LHCN-M2 (cell line): ENCODE measurements at regions not wholly inside any gene's neighbourhood (a gene's known extent, or its start where the extent isn't known, plus 50 kb on each side); places are given as distances from the start of the nearest gene placed in this dataset.

Experiments used
- DNase-seq: peaks from one replicate; pipeline ENCODE4 v3.0.0-alpha.2; 2012; ENCODE audit warnings: low read depth

DNA sequence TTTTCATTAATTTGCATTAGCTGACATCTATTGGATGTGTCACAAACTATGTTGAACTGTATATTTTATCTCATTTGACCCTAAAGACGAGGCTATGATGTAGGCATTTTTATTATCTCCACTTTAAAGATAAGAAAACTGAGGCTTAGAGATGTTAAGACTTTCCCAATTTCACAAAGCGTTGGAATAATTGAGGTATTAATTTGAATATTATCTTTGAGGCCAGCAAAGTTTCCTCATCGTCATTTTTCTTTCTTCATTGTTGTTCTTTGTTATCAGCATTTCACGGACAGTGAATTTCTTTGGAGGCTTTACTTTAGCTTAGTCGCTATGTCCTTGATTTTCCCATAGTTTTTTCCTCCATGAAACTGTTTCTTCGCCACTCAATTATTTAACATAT, 227.5 kb upstream of the MYOCD start:
- DNase-seq, result no peak

DNA sequence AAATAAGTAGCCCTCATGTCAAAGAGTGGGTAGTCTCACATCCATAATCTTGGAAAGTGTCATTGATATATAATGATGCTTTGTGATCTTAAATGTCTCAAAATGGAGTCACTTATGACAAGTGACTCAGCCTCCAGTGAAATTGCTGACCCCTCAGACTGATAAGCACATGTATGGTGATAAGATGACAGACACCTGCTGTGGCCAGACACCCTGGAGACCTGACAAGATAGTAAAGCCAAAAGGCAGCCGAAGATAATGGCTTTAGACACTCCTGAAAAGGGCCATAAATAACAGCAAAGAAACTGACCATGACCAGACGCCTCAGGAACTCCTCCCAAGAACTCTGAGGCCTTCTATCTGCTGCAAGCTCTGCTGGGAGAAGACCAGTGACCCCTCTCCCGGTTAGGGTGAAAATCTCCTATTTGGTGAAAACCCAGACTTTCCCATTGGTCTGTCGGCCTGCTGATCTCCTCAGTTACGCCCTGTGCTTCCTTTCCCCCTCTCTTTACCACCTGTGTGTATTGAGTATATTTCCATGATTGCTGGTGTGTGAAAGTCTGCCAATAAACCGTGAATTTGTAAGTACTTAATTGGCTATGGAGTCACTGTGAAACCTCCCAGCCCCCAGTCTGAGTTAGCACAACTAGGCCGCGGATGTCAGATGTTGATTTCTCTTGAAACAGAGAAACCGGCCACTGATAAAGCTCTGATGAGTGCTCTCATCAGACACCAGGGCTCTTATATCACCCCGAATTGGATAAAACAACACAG, 226.7 kb upstream of the MYOCD start:
- no peak for DNase-seq

DNA sequence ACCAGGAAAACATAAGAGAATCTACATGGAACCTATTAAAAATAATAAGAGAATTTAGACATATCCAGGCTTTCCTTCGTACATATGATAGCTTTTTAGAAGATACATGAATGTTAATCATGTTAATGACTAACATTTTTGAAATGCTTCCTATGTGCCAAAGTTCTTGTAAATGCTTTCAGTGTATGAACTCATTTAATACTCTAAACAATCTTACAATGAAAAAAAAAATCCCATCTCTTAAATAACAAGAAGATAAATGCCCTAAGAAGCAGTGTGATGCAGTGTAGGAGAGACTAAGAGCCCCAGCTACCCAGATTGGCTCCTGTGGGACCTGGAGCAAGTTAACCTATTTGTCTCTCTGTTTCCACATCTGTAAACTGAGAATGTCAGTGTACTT, 220.4 kb upstream of the MYOCD start:
- DNase-seq, result no peak

DNA sequence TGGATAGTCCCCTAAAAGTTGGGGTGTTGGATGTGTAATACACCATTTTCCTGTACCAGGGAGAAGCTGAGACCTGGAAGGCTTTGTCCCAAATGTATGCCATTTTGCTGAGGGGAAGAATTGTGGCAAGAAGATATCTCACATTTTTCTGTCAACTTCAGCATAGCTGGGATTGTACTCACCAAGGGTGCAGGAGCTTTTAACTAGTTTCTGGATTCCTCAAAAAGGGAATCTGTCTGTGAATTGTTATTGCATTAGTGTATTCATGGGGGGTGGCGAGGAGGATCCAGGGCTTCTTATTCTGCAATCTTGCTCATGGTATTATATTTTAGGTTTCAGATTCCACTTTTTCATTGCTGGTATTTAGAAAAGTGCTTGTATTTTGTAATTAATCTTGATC, 208.2 kb upstream of the MYOCD start:
- DNase-seq, result no peak

DNA sequence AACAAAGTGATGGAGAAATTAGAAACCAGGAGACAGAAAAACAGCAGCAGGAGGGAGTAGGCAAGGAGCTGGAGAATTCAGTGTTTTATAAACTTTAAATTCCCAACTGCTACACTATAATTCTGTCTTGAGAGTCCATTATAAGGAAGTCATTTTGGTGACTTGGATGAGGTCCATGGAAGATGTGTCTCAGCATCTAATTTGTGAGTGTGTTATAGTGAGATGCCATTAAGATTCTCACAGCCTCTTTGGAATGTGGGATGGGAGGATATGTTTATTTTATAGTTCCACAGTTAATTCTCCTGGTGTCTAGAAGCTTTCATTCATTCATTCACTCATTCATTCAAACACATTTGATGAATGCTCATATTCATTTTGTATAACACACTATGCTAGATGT, 206.0 kb upstream of the MYOCD start:
- DNase-seq, result no peak

DNA sequence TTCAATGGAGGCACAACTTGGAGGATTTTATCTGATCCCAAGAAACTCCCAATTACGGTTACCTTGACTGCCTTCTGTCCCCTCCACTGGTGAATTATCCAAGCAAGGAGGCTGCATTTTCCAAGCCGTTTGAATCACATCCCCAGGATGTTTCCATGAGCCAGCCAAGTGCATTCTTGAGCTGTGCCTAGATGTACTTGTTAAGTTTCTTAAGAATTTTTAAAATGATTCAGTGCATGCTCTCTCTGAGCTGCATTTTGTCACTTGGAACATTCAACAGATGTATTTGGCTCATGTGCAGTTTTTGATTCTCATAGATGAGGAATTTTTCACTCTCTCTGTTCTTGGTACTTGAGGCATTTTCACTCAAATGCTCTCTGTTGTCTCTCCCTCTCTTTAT, 202.6 kb upstream of the MYOCD start:
- DNase-seq, result no peak

DNA sequence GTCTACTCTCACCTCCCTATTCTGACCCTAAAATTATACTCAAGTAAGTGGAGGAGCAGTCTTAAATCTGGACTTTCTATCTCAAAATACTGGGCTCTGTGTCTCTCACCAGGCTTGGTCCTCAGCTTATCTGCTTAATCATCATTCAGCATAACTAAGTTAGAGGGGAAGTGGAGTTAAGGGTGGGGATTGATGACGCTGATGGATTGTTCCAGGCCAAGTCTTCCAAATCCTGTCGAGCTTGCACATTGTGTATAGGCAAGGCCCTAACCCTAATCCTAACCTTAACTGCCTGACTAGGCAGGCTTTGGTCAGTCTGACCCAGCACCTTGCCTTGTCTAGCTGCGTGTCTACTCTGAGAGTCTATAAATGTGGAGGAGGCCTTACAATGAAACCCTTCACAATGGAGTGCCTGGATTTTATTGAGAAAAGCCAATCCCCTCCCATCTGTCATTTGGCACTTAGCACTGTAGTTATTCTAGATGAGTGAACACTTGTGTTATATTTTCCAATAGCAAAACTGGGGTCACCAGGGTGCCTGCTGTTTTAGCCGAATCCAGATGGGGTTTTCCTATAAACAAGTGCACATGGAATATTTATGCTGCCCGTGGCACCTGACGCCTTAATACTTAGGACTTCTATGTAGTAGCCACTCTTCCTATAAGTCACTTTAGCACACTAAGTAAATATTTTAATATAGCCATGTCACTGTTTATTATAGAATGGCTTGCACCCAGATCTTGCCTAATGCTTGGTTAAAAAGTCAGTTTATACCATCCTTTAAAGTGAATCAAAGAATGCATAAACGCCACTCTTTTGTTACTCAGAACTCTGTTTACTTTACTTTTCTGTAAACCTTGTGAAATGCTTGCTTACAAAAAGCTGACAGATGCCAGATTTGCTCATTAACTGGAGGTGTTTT, 193.2 kb upstream of the MYOCD start:
- no peak for DNase-seq

DNA sequence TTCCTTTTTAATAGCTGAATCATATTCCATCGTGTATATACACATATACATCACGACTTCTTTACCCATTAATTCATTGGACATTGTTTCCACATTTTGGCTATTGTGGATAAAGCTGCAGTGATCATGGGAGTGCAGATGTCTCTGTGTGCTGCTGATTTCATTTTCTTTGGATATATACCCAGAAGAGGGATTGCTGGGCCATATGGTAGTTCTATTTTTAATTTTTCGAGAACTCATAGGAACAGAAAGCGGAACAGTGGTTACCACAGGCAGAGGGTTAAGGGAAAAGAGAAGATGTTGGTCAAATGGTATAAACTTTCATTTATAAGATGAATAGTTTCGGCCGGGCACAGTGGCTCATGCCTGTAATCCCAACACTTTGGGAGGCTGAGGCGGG, 187.4 kb upstream of the MYOCD start:
- no peak for DNase-seq

DNA sequence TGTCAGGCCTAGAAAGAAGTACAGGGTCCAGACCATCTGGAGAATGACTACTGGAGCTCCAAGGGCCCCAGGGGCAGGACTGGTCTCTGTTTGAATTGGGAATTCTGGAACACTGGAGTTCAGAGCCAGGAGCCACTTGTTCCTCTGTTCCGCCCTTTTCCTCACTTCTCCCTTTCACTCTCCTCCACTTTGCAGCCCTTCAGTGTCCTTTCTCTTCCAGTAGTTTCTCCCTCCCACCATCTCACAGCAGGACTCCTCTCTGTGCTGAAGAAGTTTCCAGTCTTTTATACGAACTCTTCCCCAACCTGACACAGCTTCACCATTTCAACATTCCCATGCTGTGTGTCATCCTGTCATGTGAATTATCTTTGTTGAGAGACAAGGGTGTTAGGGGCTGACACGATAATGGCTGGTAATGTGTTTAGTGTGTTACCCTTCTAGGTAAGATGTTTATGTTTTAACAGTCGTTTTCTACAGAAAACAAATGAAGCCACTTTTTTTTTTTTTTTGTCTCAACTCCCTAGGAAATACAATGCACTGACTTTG, 180.3 kb upstream of the MYOCD start:
- DNase-seq, result no peak

DNA sequence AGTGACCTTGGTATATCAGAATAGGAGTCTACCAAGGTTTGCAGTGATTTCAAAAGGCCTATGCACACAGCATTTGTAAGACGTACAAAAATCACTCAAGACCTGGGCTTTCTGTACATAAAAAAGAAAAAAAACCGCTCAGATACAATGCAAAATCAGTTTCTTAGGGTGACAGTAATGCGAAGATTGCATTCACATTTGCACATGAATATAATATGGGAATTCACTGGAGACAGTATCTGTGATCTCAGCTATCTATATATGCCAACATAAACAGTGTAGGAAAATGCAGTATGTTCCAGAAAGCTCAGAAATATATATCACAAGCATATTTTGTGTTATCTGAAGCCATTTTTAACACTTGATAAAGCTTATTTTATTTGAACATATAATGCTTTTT, 176.4 kb upstream of the MYOCD start:
- DNase-seq, result no peak

DNA sequence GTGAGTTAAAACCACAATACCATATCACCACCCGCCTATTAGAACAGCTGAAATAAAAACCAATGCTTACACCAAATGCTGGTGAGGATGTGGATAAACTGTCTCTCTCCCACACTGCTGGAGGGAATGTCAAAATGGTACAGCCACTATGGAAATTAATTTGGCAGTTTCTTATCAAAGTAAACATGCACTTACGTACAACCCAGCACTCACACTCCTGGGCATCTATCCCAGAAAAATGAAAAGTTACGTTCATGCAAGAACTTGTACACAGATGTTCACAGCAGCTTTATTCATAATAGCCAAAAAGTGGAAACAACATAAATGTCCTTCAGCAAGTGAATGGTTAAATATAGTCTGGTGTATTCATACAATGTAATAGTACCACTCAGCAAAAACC, 173.2 kb upstream of the MYOCD start:
- DNase-seq, result no peak

DNA sequence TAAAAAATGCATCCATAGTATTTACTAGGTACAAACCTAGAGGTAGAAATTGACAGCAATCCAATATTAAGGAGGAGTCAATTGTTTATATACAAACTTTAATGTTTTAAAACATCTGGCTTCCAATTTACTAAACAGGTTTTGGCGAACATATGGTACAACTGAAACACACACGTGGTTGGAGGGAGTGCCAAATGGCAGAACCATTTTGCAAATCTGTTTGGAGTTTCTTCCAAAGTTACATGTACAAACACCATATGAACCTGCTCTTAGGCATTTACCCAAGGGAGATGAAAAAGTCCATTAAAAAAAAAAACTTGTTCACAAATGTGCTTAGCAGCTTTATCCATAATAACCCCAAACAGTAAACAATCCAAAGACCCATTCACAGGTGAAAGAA, 159.8 kb upstream of the MYOCD start:
- DNase-seq, result no peak

DNA sequence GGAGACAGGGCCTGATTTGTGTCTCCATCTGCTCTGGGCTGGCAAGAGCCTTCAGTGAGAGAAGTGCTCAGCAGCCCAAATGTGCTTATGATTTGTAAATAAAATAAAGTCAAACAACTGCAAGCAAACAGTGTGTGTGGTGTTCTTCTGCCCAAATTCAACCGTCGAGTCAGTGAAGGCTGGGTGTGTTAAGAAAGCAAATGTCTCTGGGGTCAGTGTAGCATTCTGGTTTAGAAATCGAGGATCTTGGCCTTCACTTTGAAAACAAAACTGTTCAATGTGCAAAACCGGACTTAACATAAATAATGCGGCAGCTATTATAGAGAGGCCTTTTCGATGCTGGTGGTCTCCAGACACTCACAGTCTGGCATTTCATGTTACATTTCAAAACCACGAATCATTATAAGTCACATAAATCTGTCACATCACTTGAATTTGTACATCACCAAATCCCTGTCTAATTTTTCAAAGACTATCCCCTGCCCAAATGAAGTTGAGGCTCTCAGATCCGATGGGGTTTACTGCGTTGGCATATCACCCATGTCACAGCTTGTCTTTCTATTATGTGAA, 158.6 kb upstream of the MYOCD start:
- DNase-seq, result no peak

DNA sequence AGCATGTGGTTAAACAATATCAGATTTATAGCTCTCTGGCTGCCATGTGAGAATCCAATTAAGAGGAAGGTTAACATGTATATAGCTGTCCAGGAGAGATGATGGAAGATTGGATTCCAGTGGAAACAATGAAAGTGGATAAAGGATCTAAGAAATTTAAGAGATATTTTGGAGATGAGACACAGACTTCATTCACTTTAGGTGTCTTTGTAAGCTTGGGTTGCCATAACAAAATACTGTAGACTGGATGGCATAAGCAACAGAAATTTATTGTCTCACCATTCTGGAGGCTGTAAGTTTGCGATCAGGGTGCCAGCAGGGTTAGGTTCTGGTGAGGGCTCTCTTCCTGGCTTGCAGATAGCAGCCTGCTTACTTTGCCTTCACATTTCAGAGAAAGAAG, 155.9 kb upstream of the MYOCD start:
- DNase-seq, result no peak

DNA sequence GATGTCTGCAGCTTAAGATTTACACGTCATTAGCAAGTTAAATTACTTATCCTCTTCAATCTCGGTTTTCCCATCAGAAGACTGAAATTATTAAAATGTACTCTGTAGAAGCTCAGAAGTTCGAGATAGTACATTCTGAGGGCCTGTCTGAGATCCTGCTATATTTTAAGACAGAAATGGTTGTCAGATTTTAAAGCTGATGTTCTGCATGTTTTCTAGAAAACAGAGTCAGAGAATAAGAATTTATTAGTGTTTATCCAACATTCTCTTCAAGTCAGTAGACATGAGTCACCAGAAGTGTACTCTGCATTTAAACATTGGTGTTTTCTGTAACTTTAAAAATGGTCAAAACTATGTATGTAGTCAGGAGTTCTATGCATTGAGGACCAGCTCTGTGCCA, 155.2 kb upstream of the MYOCD start:
- DNase-seq, result peak; percentile 20

DNA sequence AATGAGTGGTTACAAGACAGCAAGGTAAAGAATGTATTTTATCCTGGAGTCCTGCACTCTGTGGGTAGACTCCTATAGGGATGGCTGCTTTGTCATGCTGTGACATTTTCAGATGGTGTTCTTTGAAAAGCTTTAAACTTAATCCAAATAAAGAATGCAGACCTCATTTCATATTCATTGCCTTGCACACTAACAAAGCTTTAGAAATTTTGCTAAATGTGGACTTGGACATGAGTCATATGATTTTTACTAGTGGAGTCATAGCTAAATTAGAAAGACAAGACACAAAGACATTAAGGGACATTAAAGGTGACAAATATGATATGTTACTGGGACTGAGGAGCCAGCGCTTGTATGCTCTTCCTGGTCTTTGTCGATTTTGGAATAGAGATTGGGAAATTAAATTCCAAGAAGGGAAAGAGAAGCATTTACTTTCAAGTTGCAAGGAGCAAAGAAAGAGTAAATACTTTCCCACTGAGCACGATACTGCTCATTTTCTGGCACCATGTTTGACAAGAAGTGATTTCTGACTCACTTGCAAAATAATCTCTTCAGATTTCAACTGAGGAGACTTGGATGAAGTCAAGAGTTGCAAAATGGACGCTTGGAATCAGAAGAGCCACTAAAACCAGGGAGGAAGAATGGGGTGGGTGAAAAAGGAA, 152.9 kb upstream of the MYOCD start:
- no peak for DNase-seq

DNA sequence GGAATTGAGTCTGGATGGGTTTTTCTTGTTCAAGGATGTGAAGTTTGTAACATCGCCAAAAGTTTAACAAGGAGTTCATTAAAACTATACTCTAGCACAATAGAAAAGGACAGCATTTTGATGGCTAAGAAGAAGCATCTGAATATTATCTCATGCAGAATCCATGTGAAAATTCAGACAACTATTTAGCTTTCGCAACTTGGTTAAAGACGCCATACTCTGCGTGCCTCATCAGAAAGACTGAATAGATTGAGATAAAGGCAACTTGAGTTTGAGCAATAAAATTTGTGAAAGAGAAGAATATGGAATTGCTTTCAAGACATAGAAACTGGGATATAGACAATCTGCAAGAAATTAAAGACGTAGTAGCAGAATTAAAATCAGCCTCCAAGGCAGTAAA, 151.1 kb upstream of the MYOCD start:
- DNase-seq, result no peak

DNA sequence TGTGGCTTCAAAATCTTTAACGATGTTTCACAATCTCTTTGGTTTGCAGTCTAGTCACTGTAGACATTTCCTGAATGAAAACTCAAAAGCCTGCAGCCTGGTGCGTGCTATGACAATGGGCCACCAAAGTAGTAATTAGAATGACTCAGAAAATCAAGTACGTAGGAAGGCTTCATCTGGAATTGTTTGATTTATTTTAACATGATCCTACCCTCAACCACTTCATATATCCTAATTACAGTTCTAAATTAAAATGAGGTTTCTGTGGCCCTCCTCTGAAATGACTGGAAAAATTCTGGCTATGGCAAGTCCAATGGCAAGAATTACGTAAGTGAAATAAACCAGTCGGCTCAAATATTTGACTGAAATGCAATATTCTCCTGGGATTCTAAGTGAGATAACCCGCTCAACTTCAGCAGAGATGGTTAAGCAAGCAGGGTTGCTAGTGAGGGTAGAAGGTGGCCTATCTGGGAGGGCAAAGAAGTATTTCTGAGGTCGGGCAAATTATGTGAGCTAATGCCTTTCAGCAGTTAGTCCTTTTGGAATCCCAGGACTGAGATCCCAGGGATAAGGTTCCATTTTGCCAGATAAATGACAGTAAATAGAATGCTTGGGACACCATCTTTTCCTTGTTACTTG, 145.6 kb upstream of the MYOCD start:
- no peak for DNase-seq

DNA sequence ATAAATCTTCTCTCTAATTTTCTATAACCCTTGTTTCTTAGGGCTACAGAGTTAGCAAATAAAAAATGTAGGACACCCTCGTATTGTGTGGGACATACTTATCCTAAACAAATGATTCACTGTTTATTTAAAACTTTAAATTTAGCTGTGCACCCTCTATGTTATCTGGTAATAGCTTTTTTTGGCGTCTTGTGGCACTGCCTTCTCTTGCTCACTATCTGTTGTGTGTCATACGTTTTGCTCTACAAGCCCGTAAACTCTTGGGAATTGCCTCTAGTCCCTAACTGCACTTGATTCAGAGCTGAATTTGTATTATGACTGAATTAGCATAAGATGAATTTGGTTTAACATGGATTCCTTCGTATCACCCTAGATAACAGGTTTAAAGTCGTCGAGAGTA, 144.3 kb upstream of the MYOCD start:
- DNase-seq, result no peak

DNA sequence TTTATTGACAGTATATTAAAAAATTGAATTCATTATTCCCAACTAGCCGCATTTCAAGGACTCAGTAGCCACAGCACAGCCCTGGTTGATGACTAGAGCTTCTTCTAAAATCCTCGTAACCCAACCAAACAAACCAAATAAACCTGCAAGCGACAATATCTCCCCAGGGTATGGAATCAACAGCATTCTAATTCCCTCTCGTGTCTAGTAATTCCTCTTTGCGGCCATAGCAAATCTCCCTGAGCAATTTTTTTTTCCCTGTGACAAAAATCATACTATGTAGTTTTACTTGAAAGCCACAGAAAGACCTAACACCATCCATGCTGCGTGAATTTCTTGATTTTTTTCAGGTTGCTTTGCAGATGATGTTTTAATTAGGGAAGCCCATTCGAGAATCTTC, 143.4 kb upstream of the MYOCD start:
- DNase-seq, result no peak

DNA sequence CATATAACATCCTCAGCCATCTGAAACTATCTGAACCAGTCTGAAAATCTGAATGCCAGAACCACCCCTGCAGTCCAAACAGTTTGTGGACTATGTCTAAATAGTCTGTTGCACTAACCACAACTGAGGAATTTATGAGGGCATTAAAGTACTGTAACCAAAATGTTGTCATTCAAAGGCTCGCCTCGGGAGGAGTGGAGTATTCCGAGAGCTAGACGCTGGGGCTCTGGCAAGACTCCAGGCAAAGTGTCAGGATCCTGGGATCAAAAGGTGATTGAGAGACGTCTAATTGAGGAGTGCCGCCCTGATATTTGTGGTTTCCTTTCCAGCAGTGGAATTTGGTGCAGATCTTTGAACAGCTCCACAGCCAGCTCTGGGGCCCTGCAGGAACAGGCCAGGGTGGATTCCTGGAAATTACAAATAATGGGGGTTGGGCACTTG, 142.9 kb upstream of the MYOCD start:
- DNase-seq, result peak; percentile 29
